ENCODE measurements at regions not wholly inside any gene's neighbourhood (a gene's known extent, or its start where the extent isn't known, plus 50 kb on each side); places are given as distances from the start of the nearest gene placed in this dataset.

GRCh38 chr1:191162762-191163161 lies 685.1 kb upstream of the BRINP3 start:
- POLR2A ChIA-PET, result no interaction called here
- WGBS (ENCODE audit: insufficient coverage), result no CpG with 5 or more reads among the region's 2 CpGs
- no peak overlapping the region for H3K27ac ChIP-seq (ENCODE audit: insufficient read depth in 1 of 2, low read depth in 1 of 2, low read length in 2 of 2, poor library complexity in 1 of 2, severe bottlenecking in 2 of 2)
- no peak overlapping the region for H3K4me3 ChIP-seq (ENCODE audit: control insufficient read depth in 1 of 7, extremely low read depth in 1 of 7, insufficient read depth in 4 of 7, low read depth in 2 of 7, low read length in 6 of 7)
- H3K4me1 ChIP-seq (ENCODE audit: control extremely low read depth in 1 of 4, control insufficient read depth in 4 of 4, insufficient read depth in 4 of 4, low read length in 3 of 4), result no peaks in the 10 kb centered on the region
- H3K27me3 ChIP-seq (replicated peaks in 2 of 5; ENCODE audit: control insufficient read depth in 4 of 5, insufficient read depth in 5 of 5, low read length in 4 of 5), result no peaks in the 10 kb centered on the region
- peaks cover 0 to 3% (median 0%) of the 10 kb centered on the region in 5 experiments for H3K9me3 ChIP-seq (ENCODE audit: control extremely low read depth in 1 of 5, control insufficient read depth in 4 of 5, insufficient read depth in 2 of 5, low read depth in 1 of 5, low read length in 4 of 5)
- no peaks in the 10 kb centered on the region for H3K36me3 ChIP-seq (ENCODE audit: control insufficient read depth in 4 of 4, insufficient read depth in 4 of 4, low read length in 3 of 4)
- CTCF ChIA-PET, result no interaction called here
- no peak for DNase-seq

GRCh38 chr1:191163621-191164020 lies 686.0 kb upstream of the BRINP3 start:
- ChIA-PET CTCF (no interaction called here), POLR2A (no interaction called here)
- DNase-seq, result no peak
- Histone ChIP-seq H3K4me3 (ENCODE audit: control insufficient read depth in 1 of 7, extremely low read depth in 1 of 7, insufficient read depth in 4 of 7, low read depth in 2 of 7, low read length in 6 of 7) (no peak overlapping the region), H3K36me3 (ENCODE audit: control insufficient read depth in 4 of 4, insufficient read depth in 4 of 4, low read length in 3 of 4) (no peaks in the 10 kb centered on the region), H3K9me3 (ENCODE audit: control extremely low read depth in 1 of 5, control insufficient read depth in 4 of 5, insufficient read depth in 2 of 5, low read depth in 1 of 5, low read length in 4 of 5) (peaks cover 0 to 3% (median 0%) of the 10 kb centered on the region in 5 experiments), H3K4me1 (ENCODE audit: control extremely low read depth in 1 of 4, control insufficient read depth in 4 of 4, insufficient read depth in 4 of 4, low read length in 3 of 4) (no peaks in the 10 kb centered on the region), H3K27me3 (replicated peaks in 2 of 5; ENCODE audit: control insufficient read depth in 4 of 5, insufficient read depth in 5 of 5, low read length in 4 of 5) (no peaks in the 10 kb centered on the region), H3K27ac (ENCODE audit: insufficient read depth in 1 of 2, low read depth in 1 of 2, low read length in 2 of 2, poor library complexity in 1 of 2, severe bottlenecking in 2 of 2) (no peak overlapping the region)

- H3K4me1 ChIP-seq (ENCODE audit: control extremely low read depth in 1 of 4, control insufficient read depth in 4 of 4, insufficient read depth in 4 of 4, low read length in 3 of 4), result peaks cover 0 to 4% (median 0%) of the 10 kb centered on the region in 4 experiments
- H3K9me3 ChIP-seq (ENCODE audit: control extremely low read depth in 1 of 5, control insufficient read depth in 4 of 5, insufficient read depth in 2 of 5, low read depth in 1 of 5, low read length in 4 of 5), result peaks cover 0 to 2% (median 0%) of the 10 kb centered on the region in 5 experiments
- DNase-seq, result peak in 2 of 3 donors; percentile 10 to 16
- H3K36me3 ChIP-seq (ENCODE audit: control insufficient read depth in 4 of 4, insufficient read depth in 4 of 4, low read length in 3 of 4), result no peaks in the 10 kb centered on the region
- 83% methylated on average over 1 of the region's 1 CpG for WGBS (ENCODE audit: insufficient coverage)
- peak overlapping the region in 1 of 7 experiments; percentile 11 for H3K4me3 ChIP-seq (ENCODE audit: control insufficient read depth in 1 of 7, extremely low read depth in 1 of 7, insufficient read depth in 4 of 7, low read depth in 2 of 7, low read length in 6 of 7)
- ChIA-PET POLR2A (no interaction called here), CTCF (interaction anchor here (0.6 kb wide), 1 partner anchor 360 kb away, joined by 4 read pairs; no protein-coding TSS in a partner anchor)
- no peak overlapping the region for H3K27ac ChIP-seq (ENCODE audit: insufficient read depth in 1 of 2, low read depth in 1 of 2, low read length in 2 of 2, poor library complexity in 1 of 2, severe bottlenecking in 2 of 2)
- H3K27me3 ChIP-seq (replicated peaks in 2 of 5; ENCODE audit: control insufficient read depth in 4 of 5, insufficient read depth in 5 of 5, low read length in 4 of 5), result no peaks in the 10 kb centered on the region
Observed at GRCh38 chr1:191174298-191174697, 696.6 kb upstream of the BRINP3 start.

GRCh38 chr1:191176131-191176530 lies 698.5 kb upstream of the BRINP3 start:
- WGBS (ENCODE audit: insufficient coverage), result no CpG with 5 or more reads among the region's 1 CpG
- ChIA-PET POLR2A (no interaction called here), CTCF (no interaction called here)
- H3K27me3 ChIP-seq (replicated peaks in 2 of 5; ENCODE audit: control insufficient read depth in 4 of 5, insufficient read depth in 5 of 5, low read length in 4 of 5), result no peaks in the 10 kb centered on the region
- H3K36me3 ChIP-seq (ENCODE audit: control insufficient read depth in 4 of 4, insufficient read depth in 4 of 4, low read length in 3 of 4), result no peaks in the 10 kb centered on the region
- H3K4me1 ChIP-seq (ENCODE audit: control extremely low read depth in 1 of 4, control insufficient read depth in 4 of 4, insufficient read depth in 4 of 4, low read length in 3 of 4), result peaks cover 0 to 4% (median 0%) of the 10 kb centered on the region in 4 experiments
- no peak overlapping the region for H3K4me3 ChIP-seq (ENCODE audit: control insufficient read depth in 1 of 7, extremely low read depth in 1 of 7, insufficient read depth in 4 of 7, low read depth in 2 of 7, low read length in 6 of 7)
- no peak for DNase-seq
- H3K9me3 ChIP-seq (ENCODE audit: control extremely low read depth in 1 of 5, control insufficient read depth in 4 of 5, insufficient read depth in 2 of 5, low read depth in 1 of 5, low read length in 4 of 5), result peaks cover 0 to 2% (median 0%) of the 10 kb centered on the region in 5 experiments
- H3K27ac ChIP-seq (ENCODE audit: insufficient read depth in 1 of 2, low read depth in 1 of 2, low read length in 2 of 2, poor library complexity in 1 of 2, severe bottlenecking in 2 of 2), result no peak overlapping the region

- Histone ChIP-seq H3K4me1 (ENCODE audit: control extremely low read depth in 1 of 4, control insufficient read depth in 4 of 4, insufficient read depth in 4 of 4, low read length in 3 of 4) (peaks cover 0 to 7% (median 2%) of the 10 kb centered on the region in 4 experiments), H3K36me3 (ENCODE audit: control insufficient read depth in 4 of 4, insufficient read depth in 4 of 4, low read length in 3 of 4) (no peaks in the 10 kb centered on the region), H3K4me3 (ENCODE audit: control insufficient read depth in 1 of 7, extremely low read depth in 1 of 7, insufficient read depth in 4 of 7, low read depth in 2 of 7, low read length in 6 of 7) (peak overlapping the region in 1 of 7 experiments; percentile 21), H3K9me3 (ENCODE audit: control extremely low read depth in 1 of 5, control insufficient read depth in 4 of 5, insufficient read depth in 2 of 5, low read depth in 1 of 5, low read length in 4 of 5) (no peaks in the 10 kb centered on the region), H3K27ac (ENCODE audit: insufficient read depth in 1 of 2, low read depth in 1 of 2, low read length in 2 of 2, poor library complexity in 1 of 2, severe bottlenecking in 2 of 2) (peak overlapping the region in 1 of 2 experiments; percentile 29), H3K27me3 (replicated peaks in 2 of 5; ENCODE audit: control insufficient read depth in 4 of 5, insufficient read depth in 5 of 5, low read length in 4 of 5) (no peaks in the 10 kb centered on the region)
- CTCF ChIA-PET, result interaction anchor here (0.5 kb wide), 1 partner anchor 788 kb away, joined by 3 read pairs; no protein-coding TSS in a partner anchor
- DNase-seq, result peak; percentile 8 to 57 (median 42)
- POLR2A ChIA-PET, result interaction anchor here (0.6 kb wide), 1 partner anchor 23 kb away, joined by 3 read pairs; no protein-coding TSS in a partner anchor
- WGBS (ENCODE audit: insufficient coverage), result no CpG with 5 or more reads among the region's 2 CpGs
Observed at GRCh38 chr1:191206513-191207207, 729.0 kb upstream of the BRINP3 start.

- 100% methylated on average over 1 of the region's 5 CpGs for WGBS (ENCODE audit: insufficient coverage)
- ChIA-PET CTCF (no interaction called here), POLR2A (no interaction called here)
- H3K27ac ChIP-seq (ENCODE audit: insufficient read depth in 1 of 2, low read depth in 1 of 2, low read length in 2 of 2, poor library complexity in 1 of 2, severe bottlenecking in 2 of 2), result no peak overlapping the region
- no peak overlapping the region for H3K4me3 ChIP-seq (ENCODE audit: control insufficient read depth in 1 of 7, extremely low read depth in 1 of 7, insufficient read depth in 4 of 7, low read depth in 2 of 7, low read length in 6 of 7)
- no peaks in the 10 kb centered on the region for H3K27me3 ChIP-seq (replicated peaks in 2 of 5; ENCODE audit: control insufficient read depth in 4 of 5, insufficient read depth in 5 of 5, low read length in 4 of 5)
- no peaks in the 10 kb centered on the region for H3K4me1 ChIP-seq (ENCODE audit: control extremely low read depth in 1 of 4, control insufficient read depth in 4 of 4, insufficient read depth in 4 of 4, low read length in 3 of 4)
- H3K36me3 ChIP-seq (ENCODE audit: control insufficient read depth in 4 of 4, insufficient read depth in 4 of 4, low read length in 3 of 4), result no peaks in the 10 kb centered on the region
- no peak for DNase-seq
- H3K9me3 ChIP-seq (ENCODE audit: control extremely low read depth in 1 of 5, control insufficient read depth in 4 of 5, insufficient read depth in 2 of 5, low read depth in 1 of 5, low read length in 4 of 5), result peaks cover 0 to 5% (median 2%) of the 10 kb centered on the region in 5 experiments
Observed at GRCh38 chr1:191222206-191222605, 744.5 kb upstream of the BRINP3 start.

GRCh38 chr1:191240925-191241324 lies 763.3 kb upstream of the BRINP3 start:
- no peak overlapping the region for H3K4me3 ChIP-seq (ENCODE audit: control insufficient read depth in 1 of 7, extremely low read depth in 1 of 7, insufficient read depth in 4 of 7, low read depth in 2 of 7, low read length in 6 of 7)
- POLR2A ChIA-PET, result no interaction called here
- no peaks in the 10 kb centered on the region for H3K36me3 ChIP-seq (ENCODE audit: control insufficient read depth in 4 of 4, insufficient read depth in 4 of 4, low read length in 3 of 4)
- no peaks in the 10 kb centered on the region for H3K4me1 ChIP-seq (ENCODE audit: control extremely low read depth in 1 of 4, control insufficient read depth in 4 of 4, insufficient read depth in 4 of 4, low read length in 3 of 4)
- CTCF ChIA-PET, result no interaction called here
- H3K27ac ChIP-seq (ENCODE audit: insufficient read depth in 1 of 2, low read depth in 1 of 2, low read length in 2 of 2, poor library complexity in 1 of 2, severe bottlenecking in 2 of 2), result no peak overlapping the region
- no peaks in the 10 kb centered on the region for H3K27me3 ChIP-seq (replicated peaks in 2 of 5; ENCODE audit: control insufficient read depth in 4 of 5, insufficient read depth in 5 of 5, low read length in 4 of 5)
- WGBS (ENCODE audit: insufficient coverage), result no CpG with 5 or more reads among the region's 3 CpGs
- DNase-seq, result no peak
- peaks cover 0 to 6% (median 0%) of the 10 kb centered on the region in 5 experiments for H3K9me3 ChIP-seq (ENCODE audit: control extremely low read depth in 1 of 5, control insufficient read depth in 4 of 5, insufficient read depth in 2 of 5, low read depth in 1 of 5, low read length in 4 of 5)
